ENCODE measurements at regions not wholly inside any gene's neighbourhood (a gene's known extent, or its start where the extent isn't known, plus 50 kb on each side); places are given as distances from the start of the nearest gene placed in this dataset.

GRCh38 chr9:777978-778377 lies 63.5 kb upstream of the DMRT1 start:
- Histone ChIP-seq H3K4me1 (ENCODE audit: control insufficient read depth, extremely low read depth, insufficient read depth, low read length) (no peaks in the 10 kb centered on the region), H3K79me2 (ENCODE audit: control insufficient read depth, insufficient read depth, low read length) (no peaks in the 10 kb centered on the region), H3K9ac (replicated peaks; ENCODE audit: extremely low read depth, insufficient read depth, low read length) (no peak overlapping the region), H3K4me2 (ENCODE audit: insufficient read depth, low read length) (no peak overlapping the region), H3K9me1 (replicated peaks; ENCODE audit: control insufficient read depth, extremely low read depth, insufficient read depth, low read length) (no peaks in the 10 kb centered on the region), H3K27ac (ENCODE audit: insufficient read depth, low read depth, low read length) (no peak overlapping the region), H3K36me3 (ENCODE audit: control insufficient read depth in 2 of 2, extremely low read depth in 1 of 2, insufficient read depth in 2 of 2, low read length in 2 of 2) (no peaks in the 10 kb centered on the region), H3K4me3 (replicated peaks in 1 of 3; ENCODE audit: insufficient read depth in 1 of 3, low read depth in 1 of 3, low read length in 3 of 3) (no peak overlapping the region), H3K27me3 (ENCODE audit: control insufficient read depth in 2 of 2, insufficient read depth in 2 of 2, low read length in 2 of 2) (peaks cover 5 to 12% of the 10 kb centered on the region in 2 experiments), H3K9me3 (replicated peaks; ENCODE audit: control insufficient read depth, insufficient read depth, low read length) (no peaks in the 10 kb centered on the region), H4K20me1 (replicated peaks; ENCODE audit: control insufficient read depth, extremely low read depth, insufficient read depth, low read length) (no peaks in the 10 kb centered on the region), H2AFZ (ENCODE audit: low read depth, low read length) (no peak overlapping the region)
- intact Hi-C loops (cut with micrococcal nuclease), result no loop called here
- ChIA-PET CTCF (interaction anchor here (0.7 to 1.6 kb wide), 2 partner anchors 14 to 140 kb away, joined by 3 read pairs; no protein-coding TSS in a partner anchor), POLR2A (no interaction called here)
- DNase-seq (ENCODE audit: low read depth, low spot score) (no peak), FAIRE-seq (no peak)
- no peak for TF ChIP-seq FOS (IDR thresholded peaks at IDR 0.05; ENCODE audit: borderline replicate concordance, insufficient read depth, low read length)
- TF ChIP-seq GATA2 (IDR thresholded peaks at IDR 0.05; ENCODE audit: insufficient read depth, insufficient read length, low read depth, low read length), result no peak
- no peak for TF ChIP-seq POLR2AphosphoS5 (IDR thresholded peaks at IDR 0.05; ENCODE audit: insufficient read depth, low read depth, low read length)
- no peak for TF ChIP-seq JUN (IDR thresholded peaks at IDR 0.05; ENCODE audit: borderline replicate concordance, insufficient read depth, insufficient read length, low read depth)
- TF ChIP-seq MYC (IDR thresholded peaks at IDR 0.05; ENCODE audit: low read depth, low read length), result no peak
- no peak for TF ChIP-seq EZH2 (IDR thresholded peaks at IDR 0.05; ENCODE audit: borderline replicate concordance, low read depth, low read length, severe bottlenecking)
- no peak for TF ChIP-seq POLR2A (IDR thresholded peaks at IDR 0.05; ENCODE audit: low read depth, low read length)
- no peak for TF ChIP-seq CTCF (IDR thresholded peaks at IDR 0.05; ENCODE audit: extremely low read depth in 1 of 2, insufficient read depth in 1 of 2, low read depth in 1 of 2, low read length in 2 of 2)
- TF ChIP-seq, protein P1, sequence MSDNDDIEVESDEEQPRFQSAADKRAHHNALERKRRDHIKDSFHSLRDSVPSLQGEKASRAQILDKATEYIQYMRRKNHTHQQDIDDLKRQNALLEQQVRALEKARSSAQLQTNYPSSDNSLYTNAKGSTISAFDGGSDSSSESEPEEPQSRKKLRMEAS (IDR thresholded peaks at IDR 0.05; ENCODE audit: insufficient read depth, insufficient read length), result no peak
- BruUV-seq (replicated peaks), result no TSS peak
- dilution Hi-C loops (cut with MboI; ENCODE audit: extremely low pct_ligation_motif_present, low sequenced_read_pairs), result no loop called here

Measured in endothelial cell of umbilical vein (primary cell).